ENCODE measurements at regions not wholly inside any gene's neighbourhood (a gene's known extent, or its start where the extent isn't known, plus 50 kb on each side); places are given as distances from the start of the nearest gene placed in this dataset.

DNA sequence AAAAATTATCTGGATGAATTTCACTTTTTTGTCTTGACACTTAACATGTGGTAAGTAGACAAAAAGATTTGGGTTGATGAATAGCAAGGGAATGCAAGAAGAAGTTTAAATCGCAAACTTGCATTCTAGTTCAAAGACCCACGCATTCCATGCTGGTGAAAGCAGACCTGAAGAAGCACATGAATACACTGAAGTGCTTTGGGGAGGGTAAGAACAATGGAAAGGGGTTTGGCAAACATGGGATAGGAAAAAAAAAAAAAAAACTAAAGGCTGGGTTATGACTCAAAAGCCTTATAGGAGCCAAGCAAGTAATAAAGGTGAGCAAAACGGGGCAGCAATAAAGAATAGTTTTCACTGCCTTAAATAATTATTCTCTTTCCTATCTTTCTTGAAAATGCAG lies 450.2 kb downstream of the LMO4 start:
- DNase-seq (ENCODE audit: low spot score): no peak
- no peaks in the 10 kb centered on the region for H3K79me2 ChIP-seq (ENCODE audit: insufficient read depth, low read depth, low read length)
- no peak overlapping the region for H3K4me2 ChIP-seq (ENCODE audit: low read length)
- no peaks in the 10 kb centered on the region for H3K9me3 ChIP-seq (ENCODE audit: low read length)
- no peaks in the 10 kb centered on the region for H4K20me1 ChIP-seq (ENCODE audit: insufficient read depth, low read length)
- no peak overlapping the region for H3K27ac ChIP-seq (ENCODE audit: low read depth, low read length, poor library complexity, severe bottlenecking)
- no peak for TF ChIP-seq EZH2phosphoT487 (IDR thresholded peaks at IDR 0.05; ENCODE audit: borderline replicate concordance, low read depth, low read length)
- TF ChIP-seq, protein P1, sequence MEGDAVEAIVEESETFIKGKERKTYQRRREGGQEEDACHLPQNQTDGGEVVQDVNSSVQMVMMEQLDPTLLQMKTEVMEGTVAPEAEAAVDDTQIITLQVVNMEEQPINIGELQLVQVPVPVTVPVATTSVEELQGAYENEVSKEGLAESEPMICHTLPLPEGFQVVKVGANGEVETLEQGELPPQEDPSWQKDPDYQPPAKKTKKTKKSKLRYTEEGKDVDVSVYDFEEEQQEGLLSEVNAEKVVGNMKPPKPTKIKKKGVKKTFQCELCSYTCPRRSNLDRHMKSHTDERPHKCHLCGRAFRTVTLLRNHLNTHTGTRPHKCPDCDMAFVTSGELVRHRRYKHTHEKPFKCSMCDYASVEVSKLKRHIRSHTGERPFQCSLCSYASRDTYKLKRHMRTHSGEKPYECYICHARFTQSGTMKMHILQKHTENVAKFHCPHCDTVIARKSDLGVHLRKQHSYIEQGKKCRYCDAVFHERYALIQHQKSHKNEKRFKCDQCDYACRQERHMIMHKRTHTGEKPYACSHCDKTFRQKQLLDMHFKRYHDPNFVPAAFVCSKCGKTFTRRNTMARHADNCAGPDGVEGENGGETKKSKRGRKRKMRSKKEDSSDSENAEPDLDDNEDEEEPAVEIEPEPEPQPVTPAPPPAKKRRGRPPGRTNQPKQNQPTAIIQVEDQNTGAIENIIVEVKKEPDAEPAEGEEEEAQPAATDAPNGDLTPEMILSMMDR (conservative IDR thresholded peaks at IDR 0.05; ENCODE audit: low read length): no peak
- CTCF ChIA-PET (ENCODE audit: unreplicated experiment): no interaction called here
- no peaks in the 10 kb centered on the region for H3K36me3 ChIP-seq (ENCODE audit: insufficient read depth, low read length)
- POLR2A ChIA-PET: no interaction called here
- no peaks in the 10 kb centered on the region for H3K4me1 ChIP-seq (ENCODE audit: insufficient read depth, low read length, poor library complexity, severe bottlenecking)
- no TSS peak for BruUV-seq (replicated peaks)
- no peak overlapping the region for H2AFZ ChIP-seq (ENCODE audit: low read length)
- no peaks in the 10 kb centered on the region for H3K9me2 ChIP-seq (ENCODE audit: insufficient read depth, low read length)
- intact Hi-C loops (cut with micrococcal nuclease; ENCODE audit: unreplicated experiment): no loop called here
- no peak overlapping the region for H3K4me3 ChIP-seq (ENCODE audit: low read depth, low read length, poor library complexity, severe bottlenecking)

DNA sequence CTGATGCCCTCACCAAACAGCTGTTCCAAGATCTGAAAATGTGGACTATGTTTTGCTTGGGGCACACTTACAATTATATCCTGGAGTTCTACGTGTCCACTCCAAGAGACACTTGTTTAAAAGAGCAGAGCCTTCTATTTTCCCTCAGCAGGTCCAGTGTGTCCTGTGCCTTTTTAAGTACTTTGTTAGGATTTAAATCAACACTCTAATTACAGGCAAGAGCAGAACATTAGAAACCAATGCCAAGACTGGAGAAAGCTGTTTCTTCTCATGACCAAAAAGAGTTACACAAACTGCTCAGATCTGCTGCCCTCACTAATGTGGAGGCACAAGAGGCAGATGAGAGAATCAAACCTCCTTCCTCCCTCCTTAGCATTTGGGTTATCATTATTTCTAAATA lies 452.9 kb downstream of the LMO4 start:
- TF ChIP-seq, protein P1 (conservative IDR thresholded peaks at IDR 0.05; ENCODE audit: low read length): no peak
- no peak for TF ChIP-seq EZH2phosphoT487 (IDR thresholded peaks at IDR 0.05; ENCODE audit: borderline replicate concordance, low read depth, low read length)

DNA sequence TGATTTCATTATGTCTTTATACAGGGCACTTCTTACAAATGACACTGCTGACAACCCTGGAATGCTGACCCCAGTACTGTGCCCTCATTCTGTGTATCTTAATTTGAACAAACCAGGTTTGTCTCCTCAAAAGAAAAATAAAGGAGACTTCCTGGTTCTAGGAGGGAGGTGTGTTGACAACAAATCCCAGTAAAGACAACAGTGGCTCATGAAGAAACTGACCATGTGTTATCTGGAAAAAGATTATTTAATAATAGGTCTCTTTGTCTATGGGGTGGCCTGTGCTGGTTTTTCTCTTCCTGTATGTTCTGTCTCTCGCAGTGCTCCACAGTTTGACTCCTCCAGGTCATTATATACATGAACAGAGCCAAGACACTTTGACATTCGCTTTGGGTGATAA lies 454.6 kb downstream of the LMO4 start:
- H3K36me3 ChIP-seq (ENCODE audit: insufficient read depth, low read length): no peaks in the 10 kb centered on the region
- no peak for DNase-seq (ENCODE audit: low spot score)
- CTCF ChIA-PET (ENCODE audit: unreplicated experiment): interaction anchor here (0.5 kb wide), 1 partner anchor 49 kb away, joined by 4 read pairs; no protein-coding TSS in a partner anchor
- H3K79me2 ChIP-seq (ENCODE audit: insufficient read depth, low read depth, low read length): no peaks in the 10 kb centered on the region
- no peak for TF ChIP-seq EZH2phosphoT487 (IDR thresholded peaks at IDR 0.05; ENCODE audit: borderline replicate concordance, low read depth, low read length)
- TF ChIP-seq, protein P1 (conservative IDR thresholded peaks at IDR 0.05; ENCODE audit: low read length): no peak
- no peaks in the 10 kb centered on the region for H4K20me1 ChIP-seq (ENCODE audit: insufficient read depth, low read length)
- H3K4me1 ChIP-seq (ENCODE audit: insufficient read depth, low read length, poor library complexity, severe bottlenecking): no peaks in the 10 kb centered on the region
- no peak overlapping the region for H3K4me3 ChIP-seq (ENCODE audit: low read depth, low read length, poor library complexity, severe bottlenecking)
- no peak overlapping the region for H3K27ac ChIP-seq (ENCODE audit: low read depth, low read length, poor library complexity, severe bottlenecking)
- H3K9me2 ChIP-seq (ENCODE audit: insufficient read depth, low read length): no peaks in the 10 kb centered on the region
- no peak overlapping the region for H2AFZ ChIP-seq (ENCODE audit: low read length)
- H3K4me2 ChIP-seq (ENCODE audit: low read length): no peak overlapping the region
- no peaks in the 10 kb centered on the region for H3K9me3 ChIP-seq (ENCODE audit: low read length)
- POLR2A ChIA-PET: interaction anchor here (1.0 kb wide), 1 partner anchor 10 kb away, joined by 3 read pairs; no protein-coding TSS in a partner anchor
- BruUV-seq (replicated peaks): no TSS peak
- intact Hi-C loops (cut with micrococcal nuclease; ENCODE audit: unreplicated experiment): no loop called here

More for the DNA sequence above, 452.9 kb downstream of the LMO4 start:
- Histone ChIP-seq H3K27ac (ENCODE audit: low read depth, low read length, poor library complexity, severe bottlenecking) (no peak overlapping the region), H3K9me2 (ENCODE audit: insufficient read depth, low read length) (no peaks in the 10 kb centered on the region), H3K79me2 (ENCODE audit: insufficient read depth, low read depth, low read length) (no peaks in the 10 kb centered on the region), H3K9me3 (ENCODE audit: low read length) (no peaks in the 10 kb centered on the region), H3K4me2 (ENCODE audit: low read length) (no peak overlapping the region), H2AFZ (ENCODE audit: low read length) (no peak overlapping the region), H3K4me3 (ENCODE audit: low read depth, low read length, poor library complexity, severe bottlenecking) (no peak overlapping the region), H3K4me1 (ENCODE audit: insufficient read depth, low read length, poor library complexity, severe bottlenecking) (no peaks in the 10 kb centered on the region), H3K36me3 (ENCODE audit: insufficient read depth, low read length) (no peaks in the 10 kb centered on the region), H4K20me1 (ENCODE audit: insufficient read depth, low read length) (no peaks in the 10 kb centered on the region)
- ChIA-PET POLR2A (no interaction called here), CTCF (ENCODE audit: unreplicated experiment) (no interaction called here)
- intact Hi-C loops (cut with micrococcal nuclease; ENCODE audit: unreplicated experiment): no loop called here
- no TSS peak for BruUV-seq (replicated peaks)
- DNase-seq (ENCODE audit: low spot score): no peak

Data from OCI-LY7 (cell line).